HG03460 (cell line): ENCODE measurements at regions not wholly inside any gene's neighbourhood (a gene's known extent, or its start where the extent isn't known, plus 50 kb on each side); places are given as distances from the start of the nearest gene placed in this dataset.

Experiments
- ATAC-seq: cut with Tn5 transposase; IDR thresholded peaks from one replicate; pipeline ENCODE4 v1.9.1; 2021; ENCODE audit not compliant: unreplicated experiment

DNA sequence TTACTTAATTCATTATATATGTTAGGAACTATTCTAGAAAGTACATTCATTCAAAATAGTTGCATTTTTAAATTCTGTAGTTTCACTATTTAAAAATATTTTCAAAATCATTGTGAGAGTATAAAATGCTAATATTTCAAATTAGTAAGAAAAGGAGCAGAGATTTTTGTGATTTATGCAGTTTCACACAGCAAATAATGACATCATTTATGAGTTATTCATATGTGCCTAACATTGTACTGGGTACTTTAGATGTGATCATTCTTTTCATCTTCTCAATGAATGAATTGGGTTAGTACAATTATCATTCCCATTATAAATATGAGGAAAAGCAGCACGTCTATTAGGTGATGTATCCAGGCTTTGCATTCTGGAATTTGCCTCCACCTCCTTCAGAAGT, 1451.0 kb upstream of the IGFBP7 start:
- no peak for ATAC-seq

DNA sequence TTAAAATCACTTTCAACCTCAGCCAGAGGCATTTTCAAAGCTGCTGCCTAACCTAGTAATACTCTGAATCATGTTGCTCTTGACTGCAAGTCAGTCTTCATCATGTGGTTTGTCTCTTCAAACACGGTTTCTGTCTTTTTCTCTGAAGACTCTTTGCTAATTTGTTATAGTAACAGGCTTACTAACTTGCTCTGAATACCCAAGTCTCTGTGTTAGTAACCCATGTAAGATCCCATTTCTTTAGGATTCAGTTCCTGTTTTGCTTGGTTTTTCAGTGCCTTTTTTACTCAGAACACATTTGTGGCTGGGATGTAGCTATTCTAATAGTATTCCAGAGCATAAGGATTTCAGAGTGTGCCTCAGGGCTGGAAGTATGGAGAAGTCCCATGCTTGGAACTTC, 1450.6 kb upstream of the IGFBP7 start:
- ATAC-seq, result no peak

DNA sequence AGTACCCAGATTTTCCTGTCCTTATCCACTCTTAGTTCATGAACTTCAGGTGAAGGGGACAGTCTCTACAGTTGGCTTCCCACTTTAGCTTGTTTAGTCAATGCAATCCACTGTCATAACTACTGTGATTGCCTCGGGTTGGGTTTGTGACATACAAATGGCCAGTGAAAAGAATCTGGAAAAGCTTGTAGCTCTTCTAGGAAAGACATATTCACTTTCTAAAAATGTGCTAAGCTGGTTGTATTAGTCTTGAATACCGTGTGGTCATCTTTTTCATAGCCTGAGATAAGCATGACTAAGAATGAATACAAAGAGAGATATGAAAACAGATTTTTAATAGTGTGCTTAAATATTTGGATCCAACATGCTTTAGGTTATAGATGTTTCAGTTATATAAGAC, 1443.5 kb upstream of the IGFBP7 start:
- no peak for ATAC-seq

DNA sequence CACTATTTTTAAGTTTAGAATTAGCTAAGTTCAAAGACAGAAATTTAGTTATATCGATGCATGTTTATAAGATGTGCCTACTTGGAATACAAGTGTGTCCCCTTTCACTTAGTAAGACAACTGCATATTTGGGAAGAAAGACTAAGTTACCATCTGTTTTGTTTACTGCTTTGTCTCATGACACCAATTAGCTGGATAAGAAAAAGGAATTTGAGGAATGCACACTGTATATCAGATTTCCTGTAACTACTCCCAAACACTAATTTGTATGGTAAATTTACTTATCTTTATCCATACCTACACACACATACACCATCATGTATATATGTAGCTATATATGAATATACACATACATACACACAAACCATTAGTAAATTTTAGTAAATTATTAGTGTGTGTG, 1442.8 kb upstream of the IGFBP7 start:
- no peak for ATAC-seq

GRCh38 chr4:58551676-58552075, 1441.5 kb upstream of the IGFBP7 start:
- no peak for ATAC-seq

GRCh38 chr4:58543465-58543864, 1433.3 kb upstream of the IGFBP7 start:
- ATAC-seq, result no peak

DNA sequence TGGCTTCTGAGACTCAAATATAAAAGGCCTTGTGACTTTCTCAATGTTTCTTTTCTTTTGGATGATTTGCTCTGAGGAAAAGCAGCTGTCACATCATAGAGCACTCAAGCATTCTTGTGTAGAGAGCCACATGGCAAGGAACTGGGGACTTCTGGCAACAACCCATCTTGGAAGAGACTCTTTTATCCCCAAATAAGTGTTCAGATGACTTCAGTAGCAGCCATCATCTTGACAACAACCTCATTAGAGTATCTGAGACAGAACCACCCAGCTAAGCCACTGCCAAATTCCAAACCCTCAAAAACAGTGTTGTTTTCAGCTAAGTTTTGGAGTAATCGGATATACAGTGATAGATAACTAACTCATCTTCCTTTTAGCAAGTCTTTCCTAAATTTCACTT, 1431.7 kb upstream of the IGFBP7 start:
- ATAC-seq, result no peak

DNA sequence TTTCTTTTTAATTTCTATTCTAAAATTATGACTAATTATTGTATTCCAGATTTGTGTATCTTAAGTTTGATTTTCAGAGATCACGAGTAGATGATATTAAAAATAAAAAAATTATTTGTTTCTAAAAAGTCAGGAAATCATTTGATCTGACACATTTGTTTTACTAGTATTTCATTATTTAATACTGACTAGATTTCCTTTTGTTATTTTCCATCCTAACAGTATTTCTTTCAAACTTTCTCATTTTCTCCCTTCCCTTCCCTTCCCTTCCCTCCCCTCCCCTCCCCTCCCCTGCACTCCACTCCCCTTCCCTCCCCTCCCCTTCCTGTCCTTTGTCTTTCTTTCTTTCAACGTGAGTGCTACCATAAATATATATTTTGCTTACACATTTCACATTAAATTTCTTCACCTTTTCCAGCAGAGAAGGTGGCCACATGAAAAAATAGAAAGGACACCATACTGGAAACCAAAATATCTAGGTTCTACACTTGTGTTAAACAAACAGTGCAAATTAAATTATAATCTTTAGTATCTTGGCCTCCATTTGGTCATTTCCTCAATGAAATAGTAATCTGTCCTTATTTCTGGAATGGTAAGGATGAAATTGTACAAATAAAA, 1412.7 kb upstream of the IGFBP7 start:
- ATAC-seq, result no peak

- no peak for ATAC-seq
These were observed 1405.0 kb upstream of the IGFBP7 start for GRCh38 chr4:58515226-58515625.

DNA sequence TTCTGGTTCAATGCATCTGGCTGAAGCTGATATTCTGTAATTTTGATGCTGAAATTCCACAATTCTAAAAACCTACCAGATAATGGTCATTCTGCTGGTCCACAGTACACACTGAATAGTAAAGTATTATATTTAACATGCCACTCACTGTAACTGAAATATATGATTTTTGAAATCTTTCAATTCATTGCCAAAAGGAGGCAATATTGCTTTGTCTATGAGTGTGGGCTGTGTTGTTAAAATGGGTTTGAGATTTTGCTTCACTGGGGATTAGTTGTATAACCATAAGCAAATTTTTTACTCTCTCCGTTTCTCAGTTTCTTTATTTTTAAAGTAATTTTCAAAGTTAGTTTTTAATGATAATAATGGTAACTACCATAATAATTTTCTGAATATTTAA, 1404.1 kb upstream of the IGFBP7 start:
- ATAC-seq, result no peak

- no peak for ATAC-seq
These were observed 1400.5 kb upstream of the IGFBP7 start for GRCh38 chr4:58510652-58511051.

DNA sequence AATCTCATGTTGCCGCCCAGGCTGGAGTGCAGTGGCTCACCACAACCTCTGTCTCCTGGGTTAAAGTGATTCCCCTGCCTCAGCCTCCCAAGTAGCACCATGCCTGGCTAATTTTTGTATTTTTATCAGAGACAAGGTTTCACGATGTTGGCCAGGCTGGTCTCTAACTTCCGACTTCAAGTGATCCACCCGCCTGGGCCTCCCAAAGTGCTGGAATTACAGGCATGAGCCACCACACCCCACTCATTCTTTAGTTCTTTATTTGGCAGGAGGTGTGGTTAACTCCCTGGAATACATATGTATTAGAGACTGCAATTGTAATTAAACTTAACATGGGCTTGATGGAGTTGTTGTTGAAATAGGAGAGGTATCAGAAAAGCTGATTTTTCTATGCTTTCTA, 1396.9 kb upstream of the IGFBP7 start:
- ATAC-seq, result no peak

DNA sequence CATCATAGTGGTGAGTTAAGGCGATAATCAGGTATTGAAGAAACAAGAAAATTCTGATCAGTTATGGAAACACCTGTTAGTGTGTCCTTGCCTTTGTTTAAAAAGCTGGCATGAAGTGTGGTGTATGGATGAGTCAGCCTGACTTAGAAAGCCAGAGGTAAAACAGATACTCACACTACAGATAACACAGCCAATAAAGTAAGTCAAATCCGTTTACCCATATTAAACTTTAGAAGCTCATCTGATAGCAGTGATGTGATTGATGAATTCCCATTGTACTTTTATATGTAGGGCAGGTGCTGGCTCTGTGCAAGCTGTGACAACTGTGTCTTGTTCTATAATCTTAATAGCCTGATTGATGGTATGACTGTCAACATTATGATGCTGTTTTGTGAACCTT, 1392.7 kb upstream of the IGFBP7 start:
- no peak for ATAC-seq

GRCh38 chr4:58499182-58499581, 1389.0 kb upstream of the IGFBP7 start:
- no peak for ATAC-seq

DNA sequence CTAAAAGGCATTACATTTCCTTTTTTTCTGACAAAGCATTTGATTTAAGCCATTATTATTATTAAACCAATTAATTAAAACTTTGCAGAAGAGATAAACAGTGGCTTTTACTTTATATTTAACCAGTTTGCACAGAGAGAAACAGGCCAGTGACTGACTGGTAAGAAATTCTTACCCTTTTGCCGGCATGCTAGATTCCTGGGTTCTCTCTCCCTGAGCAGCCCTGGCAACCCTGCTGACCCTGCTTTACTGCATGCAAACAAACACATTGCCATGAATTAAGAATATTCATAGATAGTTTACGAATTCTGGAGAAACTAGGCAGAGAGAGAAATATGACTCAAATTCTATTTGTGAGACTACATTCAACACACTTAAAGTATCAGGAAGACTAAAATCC, 1381.4 kb upstream of the IGFBP7 start:
- ATAC-seq, result no peak

DNA sequence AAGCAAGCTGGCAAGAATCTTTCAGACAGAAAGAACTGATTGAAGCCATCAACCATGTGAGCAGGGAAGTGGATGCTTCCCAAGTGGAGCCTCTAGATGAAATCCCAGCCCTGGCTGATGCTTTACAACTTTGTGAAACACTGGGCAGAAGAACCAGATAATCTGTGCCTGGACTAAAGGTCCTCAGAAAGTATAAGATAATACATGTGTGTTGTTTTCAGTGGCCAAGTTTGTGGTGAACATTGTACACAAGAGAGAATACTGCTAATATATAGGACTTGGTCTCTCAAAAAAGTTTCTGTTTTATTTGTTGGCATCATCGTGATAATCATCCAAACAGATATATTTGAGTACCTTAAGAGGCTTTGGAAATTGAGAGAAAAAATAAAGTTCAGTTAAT, 1367.8 kb upstream of the IGFBP7 start:
- no peak for ATAC-seq

DNA sequence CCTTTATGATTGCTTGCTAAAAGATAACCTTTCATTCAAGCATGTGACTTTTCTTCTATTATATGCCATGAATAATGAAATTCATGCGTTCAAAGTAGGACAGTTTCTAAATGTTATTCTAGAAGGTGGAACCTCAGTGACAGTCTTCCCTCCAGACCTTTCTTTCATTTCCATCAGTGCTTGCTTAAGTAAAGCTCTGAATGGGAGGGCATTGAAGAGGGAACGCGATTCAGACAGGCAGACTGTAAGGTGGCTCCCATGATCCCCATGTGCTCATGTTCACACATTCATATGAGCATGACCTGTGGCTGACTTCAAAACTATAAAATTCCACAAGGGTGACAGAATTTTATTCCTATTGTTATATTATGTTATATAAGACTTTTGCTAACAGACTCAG, 1367.3 kb upstream of the IGFBP7 start:
- ATAC-seq, result no peak

DNA sequence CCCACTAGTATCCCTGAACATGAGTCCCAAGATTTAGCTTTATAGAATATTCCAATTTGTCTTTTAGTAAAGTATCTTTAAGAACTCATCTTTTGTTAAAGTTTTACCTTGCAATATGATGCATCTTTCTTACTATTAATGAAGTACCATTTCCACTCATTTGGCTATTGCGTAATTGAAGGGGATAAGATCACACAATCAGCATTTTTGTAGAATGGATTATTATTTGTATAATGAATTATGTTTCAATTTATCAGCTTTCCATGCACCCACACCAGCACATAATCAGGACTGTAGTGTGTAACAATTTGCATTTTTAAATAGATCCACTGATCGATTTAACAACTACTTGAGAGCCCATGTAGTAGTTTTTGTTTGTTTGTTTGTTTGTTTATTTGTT, 1364.9 kb upstream of the IGFBP7 start:
- no peak for ATAC-seq

DNA sequence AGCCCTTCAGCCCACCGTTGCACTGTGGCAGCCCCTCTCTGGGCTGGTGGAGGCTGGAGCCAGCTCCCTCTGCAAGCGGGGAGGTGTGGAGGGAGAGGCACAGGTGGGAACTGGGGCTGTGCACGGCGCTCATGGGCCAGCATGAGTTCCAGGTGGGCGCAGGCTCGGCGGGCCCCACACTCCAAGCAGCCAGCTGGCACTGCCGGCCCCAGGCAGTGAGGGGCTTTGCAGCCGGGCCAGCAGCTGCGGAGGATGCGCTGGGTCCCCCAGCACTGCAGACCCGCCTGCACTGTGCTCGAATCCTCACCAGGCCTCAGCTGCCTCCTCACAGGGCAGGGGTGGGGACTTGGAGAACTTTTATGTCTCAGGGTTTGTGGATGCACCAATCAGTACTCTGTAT, 1354.8 kb upstream of the IGFBP7 start:
- no peak for ATAC-seq

- ATAC-seq, result no peak
These were observed 1346.7 kb upstream of the IGFBP7 start for GRCh38 chr4:58456727-58457384.

DNA sequence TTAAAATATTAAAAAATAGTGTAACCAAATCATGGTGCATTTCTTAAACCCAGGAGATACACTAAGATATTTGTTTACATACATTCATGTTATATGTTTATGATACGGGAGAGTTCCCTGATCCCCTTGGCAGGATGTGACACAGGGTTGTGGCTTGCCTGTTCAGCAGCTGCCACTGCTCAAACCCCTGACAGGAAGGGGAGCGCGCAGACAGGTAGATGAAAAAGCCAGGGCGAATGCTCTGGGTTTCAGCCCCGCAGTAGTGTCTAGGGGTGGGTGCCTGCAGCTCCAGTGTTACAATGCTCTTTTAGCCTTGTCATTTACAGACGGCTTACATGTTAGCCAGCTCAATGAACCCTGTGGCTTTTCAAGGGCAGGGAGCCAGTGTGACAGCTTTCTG, 1343.8 kb upstream of the IGFBP7 start:
- ATAC-seq, result peak; percentile 82

GRCh38 chr4:58451707-58452106, 1341.5 kb upstream of the IGFBP7 start:
- ATAC-seq, result no peak

GRCh38 chr4:58435871-58436270, 1325.7 kb upstream of the IGFBP7 start:
- no peak for ATAC-seq
